Common myeloid progenitor, CD34-positive (primary cell): ENCODE measurements at regions not wholly inside any gene's neighbourhood (a gene's known extent, or its start where the extent isn't known, plus 50 kb on each side); places are given as distances from the start of the nearest gene placed in this dataset.

Experiments used
- CTCF ChIA-PET: fragments of 350-600 bp; sonication (Branson Sonifier 250); formaldehyde crosslinking; loops from one replicate; lab custom pipeline; 2021; ENCODE audit warnings: antibody characterized with exemption; lab: Charles Lee
- POLR2A ChIA-PET: fragments of 350-600 bp; sonication (Branson Sonifier 250); formaldehyde crosslinking; loops from one replicate; lab custom pipeline; 2021; ENCODE audit warnings: antibody characterized with exemption; lab: Charles Lee
- DNase-seq, 3 donors: peaks; one replicate each; pipeline versions ENCODE4 v3.0.0 to v3.0.0-alpha.2; 2013
- H3K27ac ChIP-seq, 2 experiments: 1 replicate in 1 of 2; 2 replicates in 1 of 2; pipeline ENCODE4 v1.7.0; 2013; ENCODE audit warnings: inconsistent platforms in 2 of 2, low read length in 2 of 2, mild to moderate bottlenecking in 2 of 2, low read depth in 1 of 2, moderate library complexity in 1 of 2; ENCODE audit not compliant: severe bottlenecking in 2 of 2, insufficient read depth in 1 of 2, poor library complexity in 1 of 2
- H3K27me3 ChIP-seq, 5 experiments: replicated peaks in 2 of 5; 1 replicate in 3 of 5; 2 replicates in 2 of 5; pipeline versions ENCODE4 v1.6.1 to v1.7.0; 2013; ENCODE audit warnings: low read length in 4 of 5, mild to moderate bottlenecking in 2 of 5, moderate library complexity in 2 of 5, inconsistent platforms in 1 of 5; ENCODE audit not compliant: insufficient read depth in 5 of 5, control insufficient read depth in 4 of 5
- H3K36me3 ChIP-seq, 4 experiments: 1 replicate in 2 of 4; 2 replicates in 2 of 4; pipeline versions ENCODE4 v1.6.1 to v1.7.0; 2013; ENCODE audit warnings: low read length in 3 of 4, control low read depth in 1 of 4, mild to moderate bottlenecking in 1 of 4; ENCODE audit not compliant: control insufficient read depth in 4 of 4, insufficient read depth in 4 of 4
- H3K4me1 ChIP-seq, 4 experiments: 1 replicate in 3 of 4; 2 replicates in 1 of 4; pipeline versions ENCODE4 v1.6.1 to v1.7.1; 2013; ENCODE audit warnings: low read length in 3 of 4, mild to moderate bottlenecking in 3 of 4, control low read depth in 1 of 4, inconsistent platforms in 1 of 4, moderate library complexity in 1 of 4; ENCODE audit not compliant: control insufficient read depth in 4 of 4, insufficient read depth in 4 of 4; ENCODE audit errors: control extremely low read depth in 1 of 4
- H3K4me3 ChIP-seq, 7 experiments: 1 replicate in 4 of 7; 2 replicates in 3 of 7; pipeline versions ENCODE4 v1.5.1 to v1.7.0; 2013; ENCODE audit warnings: mild to moderate bottlenecking in 7 of 7, low read length in 6 of 7, moderate library complexity in 6 of 7, inconsistent platforms in 2 of 7, low read depth in 2 of 7, control low read depth in 1 of 7; ENCODE audit not compliant: insufficient read depth in 4 of 7, control insufficient read depth in 1 of 7; ENCODE audit errors: extremely low read depth in 1 of 7
- H3K9me3 ChIP-seq, 5 experiments: 1 replicate in 4 of 5; 2 replicates in 1 of 5; pipeline versions ENCODE4 v1.6.1 to v1.7.1; 2013; ENCODE audit warnings: low read length in 4 of 5, mild to moderate bottlenecking in 2 of 5, inconsistent platforms in 1 of 5, low read depth in 1 of 5, moderate library complexity in 1 of 5; ENCODE audit not compliant: control insufficient read depth in 4 of 5, insufficient read depth in 2 of 5; ENCODE audit errors: control extremely low read depth in 1 of 5
- whole genome bisulfite sequencing: methylation state at CpG from one replicate; pipeline ENCODE4 v1.1.5; 2013; ENCODE audit not compliant: insufficient coverage; 5-methylcytosine and 5-hydroxymethylcytosine counted together

- H3K9me3 ChIP-seq = peaks cover 0 to 4% (median 0%) of the 10 kb centered on the region in 5 experiments
- H3K4me3 ChIP-seq = no peak overlapping the region
- WGBS = 90% methylated on average over 9 of the region's 11 CpGs
- DNase-seq = no peak
- no peaks in the 10 kb centered on the region for H3K27me3 ChIP-seq
- no peak overlapping the region for H3K27ac ChIP-seq
- POLR2A ChIA-PET = no interaction called here
- H3K4me1 ChIP-seq = no peaks in the 10 kb centered on the region
- no peaks in the 10 kb centered on the region for H3K36me3 ChIP-seq
- CTCF ChIA-PET = no interaction called here
Measured at GRCh38 chr13:112012705-112013085, 54.3 kb upstream of the SOX1 start.

DNA sequence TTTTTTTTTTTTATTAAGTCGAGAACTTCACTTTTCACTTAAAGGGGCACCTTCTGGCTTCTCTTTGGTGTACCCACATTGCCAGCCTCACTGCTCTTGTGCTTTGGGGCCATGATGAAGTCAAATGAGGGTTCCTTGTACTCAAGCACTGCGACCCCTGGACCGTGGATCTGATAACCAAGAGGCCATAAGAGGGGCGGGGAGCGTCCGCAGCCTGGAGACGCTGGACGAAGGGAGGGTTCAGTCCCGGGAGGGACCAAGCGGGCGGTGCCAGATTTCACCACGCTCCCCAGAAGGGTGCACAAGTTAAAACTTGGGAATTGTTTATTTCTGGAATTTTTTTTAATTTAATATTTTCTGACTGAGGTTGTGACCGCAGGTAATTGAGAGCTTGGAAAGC lies 53.3 kb upstream of the SOX1 start:
- CTCF ChIA-PET = no interaction called here
- POLR2A ChIA-PET = no interaction called here
- no peaks in the 10 kb centered on the region for H3K4me1 ChIP-seq

GRCh38 chr13:112014857-112015256 lies 52.1 kb upstream of the SOX1 start:
- DNase-seq = peak in 1 of 3 donors; percentile 1
- Histone ChIP-seq H3K27me3 (no peaks in the 10 kb centered on the region), H3K9me3 (peaks cover 0 to 4% (median 0%) of the 10 kb centered on the region in 5 experiments), H3K4me1 (no peaks in the 10 kb centered on the region), H3K36me3 (no peaks in the 10 kb centered on the region), H3K4me3 (no peak overlapping the region), H3K27ac (no peak overlapping the region)
- CTCF ChIA-PET = no interaction called here
- 86% methylated on average over 19 of the region's 30 CpGs for WGBS
- POLR2A ChIA-PET = no interaction called here

More for the DNA sequence above, 53.3 kb upstream of the SOX1 start:
- no peaks in the 10 kb centered on the region for H3K27me3 ChIP-seq
- WGBS = 94% methylated on average over 12 of the region's 13 CpGs
- H3K27ac ChIP-seq = no peak overlapping the region
- H3K9me3 ChIP-seq = peaks cover 0 to 4% (median 0%) of the 10 kb centered on the region in 5 experiments
- no peak overlapping the region for H3K4me3 ChIP-seq
- no peak for DNase-seq
- no peaks in the 10 kb centered on the region for H3K36me3 ChIP-seq
